IPS DF 6.9 (cell line): ENCODE measurements at regions not wholly inside any gene's neighbourhood (a gene's known extent, or its start where the extent isn't known, plus 50 kb on each side); places are given as distances from the start of the nearest gene placed in this dataset.

Source experiments
- DNase-seq: peaks from one replicate; pipeline ENCODE4 v3.0.0-alpha.2; 2013; ENCODE audit warnings: low read depth, low spot score
- H3K27ac ChIP-seq: one replicate; pipeline ENCODE4 v1.5.1; 2013; ENCODE audit warnings: low read length, control low read depth
- H3K27me3 ChIP-seq: 2 replicates; pipeline ENCODE4 v1.6.1; 2013; ENCODE audit warnings: mild to moderate bottlenecking, low read length; ENCODE audit not compliant: control insufficient read depth, insufficient read depth
- H3K36me3 ChIP-seq: 2 replicates; pipeline ENCODE4 v1.6.1; 2013; ENCODE audit warnings: low read length; ENCODE audit not compliant: control insufficient read depth, insufficient read depth
- H3K4me1 ChIP-seq: 2 replicates; pipeline ENCODE4 v1.6.1; 2013; ENCODE audit warnings: low read length; ENCODE audit not compliant: control insufficient read depth, insufficient read depth
- H3K4me3 ChIP-seq: 2 replicates; pipeline ENCODE4 v1.5.1; 2013; ENCODE audit warnings: mild to moderate bottlenecking, low read length
- H3K9me3 ChIP-seq: 2 replicates; pipeline ENCODE4 v1.6.1; 2013; ENCODE audit warnings: low read length, inconsistent platforms; ENCODE audit not compliant: control insufficient read depth, insufficient read depth
- WGBS: extraction: QIAGEN DNeasy Blood & Tissue Kit; methylation state at CpG from one replicate; pipeline ENCODE4 v1.1.7; 2013; ENCODE audit warnings: mixed read lengths, missing lambda C conversion rate; ENCODE audit not compliant: insufficient read length, insufficient coverage; 5-methylcytosine and 5-hydroxymethylcytosine counted together

- peaks cover 7% of the 10 kb centered on the region; the same call in 1 of the 2 replicates for H3K27me3 ChIP-seq
- no peaks in the 10 kb centered on the region for H3K36me3 ChIP-seq
- no peaks in the 10 kb centered on the region for H3K4me1 ChIP-seq
- WGBS: no CpG with 5 or more reads among the region's 4 CpGs
- no peak overlapping the region for H3K27ac ChIP-seq
- no peaks in the 10 kb centered on the region for H3K9me3 ChIP-seq
- no peak for DNase-seq
- H3K4me3 ChIP-seq: no peak overlapping the region
Measured at GRCh38 chr5:135188233-135188914, 154.3 kb upstream of the PITX1 start.

GRCh38 chr5:135186662-135187522, 152.9 kb upstream of the PITX1 start:
- H3K4me1 ChIP-seq: no peaks in the 10 kb centered on the region
- H3K4me3 ChIP-seq: no peak overlapping the region
- no peak for DNase-seq
- H3K36me3 ChIP-seq: no peaks in the 10 kb centered on the region
- no peaks in the 10 kb centered on the region for H3K9me3 ChIP-seq
- WGBS: no CpG with 5 or more reads among the region's 8 CpGs
- H3K27me3 ChIP-seq: peaks cover 2% of the 10 kb centered on the region; the same call in 1 of the 2 replicates
- H3K27ac ChIP-seq: no peak overlapping the region

GRCh38 chr5:135185481-135186065, 151.5 kb upstream of the PITX1 start:
- no CpG with 5 or more reads among the region's 6 CpGs for WGBS
- Histone ChIP-seq H3K9me3 (no peaks in the 10 kb centered on the region), H3K36me3 (no peaks in the 10 kb centered on the region), H3K27me3 (no peaks in the 10 kb centered on the region; the same call in 1 of the 2 replicates), H3K4me1 (no peaks in the 10 kb centered on the region), H3K27ac (no peak overlapping the region), H3K4me3 (no peak overlapping the region)
- DNase-seq: no peak

GRCh38 chr5:135184646-135185045, 150.6 kb upstream of the PITX1 start:
- DNase-seq: no peak
- WGBS: no CpG with 5 or more reads among the region's 7 CpGs
- Histone ChIP-seq H3K9me3 (no peaks in the 10 kb centered on the region), H3K4me1 (no peaks in the 10 kb centered on the region), H3K36me3 (no peaks in the 10 kb centered on the region), H3K27ac (no peak overlapping the region), H3K27me3 (no peaks in the 10 kb centered on the region), H3K4me3 (no peak overlapping the region)

GRCh38 chr5:135183464-135183863, 149.4 kb upstream of the PITX1 start:
- WGBS: no CpG with 5 or more reads among the region's 4 CpGs
- no peak for DNase-seq
- Histone ChIP-seq H3K27ac (no peak overlapping the region), H3K4me3 (no peak overlapping the region), H3K4me1 (no peaks in the 10 kb centered on the region), H3K9me3 (no peaks in the 10 kb centered on the region), H3K27me3 (no peaks in the 10 kb centered on the region), H3K36me3 (no peaks in the 10 kb centered on the region)

GRCh38 chr5:135182675-135183074, 148.6 kb upstream of the PITX1 start:
- no peak overlapping the region for H3K27ac ChIP-seq
- no peaks in the 10 kb centered on the region for H3K4me1 ChIP-seq
- WGBS: no CpG with 5 or more reads among the region's 5 CpGs
- no peaks in the 10 kb centered on the region for H3K9me3 ChIP-seq
- DNase-seq: no peak
- H3K36me3 ChIP-seq: no peaks in the 10 kb centered on the region
- H3K4me3 ChIP-seq: no peak overlapping the region
- H3K27me3 ChIP-seq: no peaks in the 10 kb centered on the region

GRCh38 chr5:135181653-135182052, 147.6 kb upstream of the PITX1 start:
- H3K4me1 ChIP-seq: no peaks in the 10 kb centered on the region

GRCh38 chr5:135179308-135179980, 145.4 kb upstream of the PITX1 start:
- Histone ChIP-seq H3K4me1 (no peaks in the 10 kb centered on the region; the same call in 1 of the 2 replicates), H3K9me3 (no peaks in the 10 kb centered on the region), H3K27me3 (no peaks in the 10 kb centered on the region), H3K4me3 (no peak overlapping the region), H3K36me3 (no peaks in the 10 kb centered on the region), H3K27ac (no peak overlapping the region)
- WGBS: no CpG with 5 or more reads among the region's 11 CpGs
- no peak for DNase-seq

More at GRCh38 chr5:135181653-135182052, 147.6 kb upstream of the PITX1 start:
- Histone ChIP-seq H3K27me3 (no peaks in the 10 kb centered on the region), H3K27ac (no peak overlapping the region), H3K36me3 (no peaks in the 10 kb centered on the region), H3K9me3 (no peaks in the 10 kb centered on the region), H3K4me3 (no peak overlapping the region)
- no CpG with 5 or more reads among the region's 3 CpGs for WGBS
- no peak for DNase-seq

- H3K27ac ChIP-seq: no peak overlapping the region
- DNase-seq: no peak
- no CpG with 5 or more reads among the region's 14 CpGs for WGBS
Measured at GRCh38 chr5:135178476-135179155, 144.6 kb upstream of the PITX1 start.

More at GRCh38 chr5:135178476-135179155, 144.6 kb upstream of the PITX1 start:
- no peaks in the 10 kb centered on the region for H3K27me3 ChIP-seq
- H3K9me3 ChIP-seq: no peaks in the 10 kb centered on the region
- H3K4me1 ChIP-seq: no peaks in the 10 kb centered on the region; the same call in 1 of the 2 replicates
- no peak overlapping the region for H3K4me3 ChIP-seq
- no peaks in the 10 kb centered on the region for H3K36me3 ChIP-seq
